ELF-1 (cell line): ENCODE measurements at regions not wholly inside any gene's neighbourhood (a gene's known extent, or its start where the extent isn't known, plus 50 kb on each side); places are given as distances from the start of the nearest gene placed in this dataset.
A peak's percentile ranks its signal among the peaks of the same experiment; 100 is the strongest.

Experiments used
- DNase-seq: peaks from one replicate; pipeline ENCODE4 v3.0.0-alpha.2; 2016; ENCODE audit warnings: low read depth, low spot score

- DNase-seq = no peak
Observed at GRCh38 chr2:211228559-211228958, 672.2 kb downstream of the CPS1 start.

- DNase-seq = no peak
Observed at GRCh38 chr2:211237586-211238275, 681.3 kb downstream of the CPS1 start.

- DNase-seq = no peak
Observed at GRCh38 chr2:211241891-211242290, 685.5 kb downstream of the CPS1 start.

GRCh38 chr2:211247751-211248150 is 691.4 kb downstream of the CPS1 start:
- DNase-seq = no peak

- no peak for DNase-seq
Observed at GRCh38 chr2:211248841-211249240, 692.4 kb downstream of the CPS1 start.

- peak; percentile 67 for DNase-seq
Observed at GRCh38 chr2:211251016-211251415, 694.6 kb downstream of the CPS1 start.

- no peak for DNase-seq
Observed at GRCh38 chr2:211258646-211259335, 702.4 kb downstream of the CPS1 start.

GRCh38 chr2:211259831-211260476 is 703.6 kb downstream of the CPS1 start:
- DNase-seq = no peak

GRCh38 chr2:211270257-211270656 is 713.9 kb downstream of the CPS1 start:
- DNase-seq = no peak

- DNase-seq = peak; percentile 74
Observed at GRCh38 chr2:211281430-211282073, 725.2 kb downstream of the CPS1 start.

- no peak for DNase-seq
Observed at GRCh38 chr2:211302676-211303075, 746.3 kb downstream of the CPS1 start.

- no peak for DNase-seq
Observed at GRCh38 chr2:211306929-211307328, 750.5 kb downstream of the CPS1 start.
